ENCODE measurements at regions not wholly inside any gene's neighbourhood (a gene's known extent, or its start where the extent isn't known, plus 50 kb on each side); places are given as distances from the start of the nearest gene placed in this dataset.

DNA sequence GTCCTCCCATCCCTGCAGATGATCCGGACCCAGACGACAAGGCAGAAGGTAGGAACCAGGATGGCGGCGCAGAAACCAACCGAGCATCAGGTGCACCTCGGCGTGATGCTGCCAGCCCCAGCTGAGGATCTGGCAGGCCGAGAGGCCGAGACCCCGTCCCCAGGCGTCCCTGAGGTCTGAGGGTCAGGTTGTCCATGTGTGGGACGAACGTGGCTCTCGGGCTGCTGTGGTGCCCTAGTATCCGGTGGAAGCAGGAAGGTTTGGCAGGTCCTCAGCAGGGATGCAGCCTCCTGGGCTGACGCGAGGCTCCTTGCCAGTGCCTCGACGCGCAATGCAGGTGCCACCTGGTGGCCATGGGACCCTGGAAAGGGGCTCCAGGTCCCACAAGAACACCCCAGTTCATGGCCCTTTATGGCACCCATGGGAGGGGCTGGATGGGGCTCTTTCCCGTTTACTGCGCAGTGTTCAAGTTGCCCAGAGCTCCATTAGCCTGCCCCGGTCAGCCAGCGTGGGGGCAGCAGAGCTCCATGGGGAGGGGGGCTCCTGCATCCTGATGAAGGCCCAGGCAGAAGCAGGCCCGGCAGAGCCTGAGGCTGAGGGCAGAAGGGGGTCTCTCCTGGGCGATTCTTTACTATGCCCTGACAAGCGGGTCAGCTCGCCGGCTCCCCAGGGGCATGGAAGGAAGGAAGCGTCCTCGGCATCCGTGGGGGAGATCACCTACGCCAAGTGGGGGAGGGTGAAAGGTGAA lies 129.9 kb downstream of the CTTN start:
- ChIA-PET POLR2A (no interaction called here), RAD21 (ENCODE audit: low non-redundant PET in 1 of 2, low total read pairs in 2 of 2, uncharacterized antibody in 2 of 2, unreplicated experiment in 2 of 2) (no interaction called here), CTCF (no interaction called here)
- Histone ChIP-seq H3K4me1 (ENCODE audit: control insufficient read depth in 1 of 2, insufficient read depth in 2 of 2, low read length in 2 of 2) (peaks cover 0 to 13% of the 10 kb centered on the region in 2 experiments; a peak in 3 of 4 replicates), H3K9ac (ENCODE audit: low read length) (no peak overlapping the region), H3K79me2 (ENCODE audit: insufficient read depth, low read length) (no peaks in the 10 kb centered on the region), H3K27ac (ENCODE audit: low read depth, low read length) (no peak overlapping the region), H3K4me2 (ENCODE audit: low read length) (no peak overlapping the region), H3K4me3 (replicated peaks in 1 of 2; ENCODE audit: low read depth in 1 of 2, low read length in 2 of 2) (no peak overlapping the region), H2AFZ (ENCODE audit: low read depth, low read length, poor library complexity, severe bottlenecking) (no peak overlapping the region), H3K36me3 (ENCODE audit: control insufficient read depth in 1 of 2, insufficient read depth in 2 of 2, low read length in 2 of 2) (no peaks in the 10 kb centered on the region), H3K9me2 (ENCODE audit: insufficient read depth) (no peaks in the 10 kb centered on the region), H3K27me3 (ENCODE audit: insufficient read depth, low read length) (no peaks in the 10 kb centered on the region), H3K9me3 (ENCODE audit: control insufficient read depth in 1 of 2, insufficient read depth in 1 of 2, low read depth in 1 of 2, low read length in 2 of 2) (no peaks in the 10 kb centered on the region), H4K20me1 (ENCODE audit: insufficient read depth) (no peaks in the 10 kb centered on the region)
- intact Hi-C loops (cut with micrococcal nuclease), result no loop called here
- no peak for DNase-seq (ENCODE audit: low read depth, low spot score)
- ATAC-seq, result no peak
- TF ChIP-seq ZNF274 (IDR thresholded peaks at IDR 0.05; ENCODE audit: low read depth, low read length) (no peak), EGR1 (IDR thresholded peaks at IDR 0.05; ENCODE audit: low read depth) (no peak), CEBPB (IDR thresholded peaks at IDR 0.05; ENCODE audit: low read depth) (no peak), SIN3A (IDR thresholded peaks at IDR 0.05; ENCODE audit: low read depth) (no peak), YY1 (IDR thresholded peaks at IDR 0.05; ENCODE audit: extremely low read depth, insufficient replicate concordance, low read depth, low read length) (no peak), ZFX (IDR thresholded peaks at IDR 0.05) (no peak), SRF (IDR thresholded peaks at IDR 0.05; ENCODE audit: low read depth) (no peak), JUND (IDR thresholded peaks at IDR 0.05) (no peak), EZH2phosphoT487 (IDR thresholded peaks at IDR 0.05; ENCODE audit: borderline replicate concordance) (no peak), EZH2 (IDR thresholded peaks at IDR 0.05) (no peak), ELF1 (IDR thresholded peaks at IDR 0.05; ENCODE audit: borderline replicate concordance, low read depth) (no peak), RAD21 (IDR thresholded peaks at IDR 0.05; ENCODE audit: low read depth) (no peak)
- TF ChIP-seq, protein P1, sequence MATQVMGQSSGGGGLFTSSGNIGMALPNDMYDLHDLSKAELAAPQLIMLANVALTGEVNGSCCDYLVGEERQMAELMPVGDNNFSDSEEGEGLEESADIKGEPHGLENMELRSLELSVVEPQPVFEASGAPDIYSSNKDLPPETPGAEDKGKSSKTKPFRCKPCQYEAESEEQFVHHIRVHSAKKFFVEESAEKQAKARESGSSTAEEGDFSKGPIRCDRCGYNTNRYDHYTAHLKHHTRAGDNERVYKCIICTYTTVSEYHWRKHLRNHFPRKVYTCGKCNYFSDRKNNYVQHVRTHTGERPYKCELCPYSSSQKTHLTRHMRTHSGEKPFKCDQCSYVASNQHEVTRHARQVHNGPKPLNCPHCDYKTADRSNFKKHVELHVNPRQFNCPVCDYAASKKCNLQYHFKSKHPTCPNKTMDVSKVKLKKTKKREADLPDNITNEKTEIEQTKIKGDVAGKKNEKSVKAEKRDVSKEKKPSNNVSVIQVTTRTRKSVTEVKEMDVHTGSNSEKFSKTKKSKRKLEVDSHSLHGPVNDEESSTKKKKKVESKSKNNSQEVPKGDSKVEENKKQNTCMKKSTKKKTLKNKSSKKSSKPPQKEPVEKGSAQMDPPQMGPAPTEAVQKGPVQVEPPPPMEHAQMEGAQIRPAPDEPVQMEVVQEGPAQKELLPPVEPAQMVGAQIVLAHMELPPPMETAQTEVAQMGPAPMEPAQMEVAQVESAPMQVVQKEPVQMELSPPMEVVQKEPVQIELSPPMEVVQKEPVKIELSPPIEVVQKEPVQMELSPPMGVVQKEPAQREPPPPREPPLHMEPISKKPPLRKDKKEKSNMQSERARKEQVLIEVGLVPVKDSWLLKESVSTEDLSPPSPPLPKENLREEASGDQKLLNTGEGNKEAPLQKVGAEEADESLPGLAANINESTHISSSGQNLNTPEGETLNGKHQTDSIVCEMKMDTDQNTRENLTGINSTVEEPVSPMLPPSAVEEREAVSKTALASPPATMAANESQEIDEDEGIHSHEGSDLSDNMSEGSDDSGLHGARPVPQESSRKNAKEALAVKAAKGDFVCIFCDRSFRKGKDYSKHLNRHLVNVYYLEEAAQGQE (IDR thresholded peaks at IDR 0.05; ENCODE audit: low read depth), result no peak
- TF ChIP-seq, protein P2, sequence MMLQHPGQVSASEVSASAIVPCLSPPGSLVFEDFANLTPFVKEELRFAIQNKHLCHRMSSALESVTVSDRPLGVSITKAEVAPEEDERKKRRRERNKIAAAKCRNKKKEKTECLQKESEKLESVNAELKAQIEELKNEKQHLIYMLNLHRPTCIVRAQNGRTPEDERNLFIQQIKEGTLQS (IDR thresholded peaks at IDR 0.05), result no peak
- BruUV-seq (replicated peaks), result no TSS peak
